ENCODE measurements at regions not wholly inside any gene's neighbourhood (a gene's known extent, or its start where the extent isn't known, plus 50 kb on each side); places are given as distances from the start of the nearest gene placed in this dataset.

- Histone ChIP-seq H2AFZ (ENCODE audit: low read length, unreplicated experiment) (no peak overlapping the region), H3K79me2 (ENCODE audit: control insufficient read depth, insufficient read depth, low read length, unreplicated experiment) (no peaks in the 10 kb centered on the region), H3K4me1 (ENCODE audit: control insufficient read depth, insufficient read depth, low read length, unreplicated experiment) (no peaks in the 10 kb centered on the region), H3K27me3 (ENCODE audit: insufficient read depth, low read length) (no peaks in the 10 kb centered on the region), H3K36me3 (ENCODE audit: insufficient read depth, low read length) (no peaks in the 10 kb centered on the region), H3K4me3 (ENCODE audit: low read depth, low read length) (no peak overlapping the region), H3K27ac (ENCODE audit: low read depth, low read length) (no peak overlapping the region)
Observed at GRCh38 chr7:41603985-41604384, 98.9 kb downstream of the INHBA start.

GRCh38 chr7:41599760-41600159, 103.1 kb downstream of the INHBA start:
- Histone ChIP-seq H3K27me3 (ENCODE audit: insufficient read depth, low read length) (no peaks in the 10 kb centered on the region), H3K36me3 (ENCODE audit: insufficient read depth, low read length) (no peaks in the 10 kb centered on the region; the same call in 1 of the 2 replicates), H3K27ac (ENCODE audit: low read depth, low read length) (no peak overlapping the region), H3K4me3 (ENCODE audit: low read depth, low read length) (no peak overlapping the region), H2AFZ (ENCODE audit: low read length, unreplicated experiment) (no peak overlapping the region), H3K79me2 (ENCODE audit: control insufficient read depth, insufficient read depth, low read length, unreplicated experiment) (no peaks in the 10 kb centered on the region), H3K4me1 (ENCODE audit: control insufficient read depth, insufficient read depth, low read length, unreplicated experiment) (no peaks in the 10 kb centered on the region)

GRCh38 chr7:41592794-41593193, 110.1 kb downstream of the INHBA start:
- Histone ChIP-seq H3K79me2 (ENCODE audit: control insufficient read depth, insufficient read depth, low read length, unreplicated experiment) (no peaks in the 10 kb centered on the region), H2AFZ (ENCODE audit: low read length, unreplicated experiment) (no peak overlapping the region), H3K27me3 (ENCODE audit: insufficient read depth, low read length) (no peaks in the 10 kb centered on the region), H3K36me3 (ENCODE audit: insufficient read depth, low read length) (no peaks in the 10 kb centered on the region; the same call in 1 of the 2 replicates), H3K4me1 (ENCODE audit: control insufficient read depth, insufficient read depth, low read length, unreplicated experiment) (no peaks in the 10 kb centered on the region), H3K27ac (ENCODE audit: low read depth, low read length) (no peak overlapping the region), H3K4me3 (ENCODE audit: low read depth, low read length) (no peak overlapping the region)

- Histone ChIP-seq H2AFZ (ENCODE audit: low read length, unreplicated experiment) (no peak overlapping the region), H3K27me3 (ENCODE audit: insufficient read depth, low read length) (no peaks in the 10 kb centered on the region), H3K4me3 (ENCODE audit: low read depth, low read length) (no peak overlapping the region), H3K27ac (ENCODE audit: low read depth, low read length) (no peak overlapping the region), H3K79me2 (ENCODE audit: control insufficient read depth, insufficient read depth, low read length, unreplicated experiment) (no peaks in the 10 kb centered on the region), H3K36me3 (ENCODE audit: insufficient read depth, low read length) (no peaks in the 10 kb centered on the region; the same call in 1 of the 2 replicates), H3K4me1 (ENCODE audit: control insufficient read depth, insufficient read depth, low read length, unreplicated experiment) (no peaks in the 10 kb centered on the region)
Observed at GRCh38 chr7:41592236-41592635, 110.7 kb downstream of the INHBA start.

GRCh38 chr7:41590986-41591385, 111.9 kb downstream of the INHBA start:
- Histone ChIP-seq H3K4me3 (ENCODE audit: low read depth, low read length) (no peak overlapping the region), H3K79me2 (ENCODE audit: control insufficient read depth, insufficient read depth, low read length, unreplicated experiment) (no peaks in the 10 kb centered on the region), H3K4me1 (ENCODE audit: control insufficient read depth, insufficient read depth, low read length, unreplicated experiment) (no peaks in the 10 kb centered on the region), H3K27ac (ENCODE audit: low read depth, low read length) (no peak overlapping the region), H2AFZ (ENCODE audit: low read length, unreplicated experiment) (no peak overlapping the region), H3K36me3 (ENCODE audit: insufficient read depth, low read length) (no peaks in the 10 kb centered on the region), H3K27me3 (ENCODE audit: insufficient read depth, low read length) (no peaks in the 10 kb centered on the region)

- no peaks in the 10 kb centered on the region for H3K79me2 ChIP-seq (ENCODE audit: control insufficient read depth, insufficient read depth, low read length, unreplicated experiment)
- H3K4me1 ChIP-seq (ENCODE audit: control insufficient read depth, insufficient read depth, low read length, unreplicated experiment) = no peaks in the 10 kb centered on the region
- H2AFZ ChIP-seq (ENCODE audit: low read length, unreplicated experiment) = no peak overlapping the region
Observed at GRCh38 chr7:41588341-41588740, 114.5 kb downstream of the INHBA start.

GRCh38 chr7:41586931-41587640, 115.8 kb downstream of the INHBA start:
- no peaks in the 10 kb centered on the region for H3K4me1 ChIP-seq (ENCODE audit: control insufficient read depth, insufficient read depth, low read length, unreplicated experiment)

More at GRCh38 chr7:41588341-41588740, 114.5 kb downstream of the INHBA start:
- no peak overlapping the region for H3K4me3 ChIP-seq (ENCODE audit: low read depth, low read length)
- H3K27ac ChIP-seq (ENCODE audit: low read depth, low read length) = no peak overlapping the region
- no peaks in the 10 kb centered on the region for H3K27me3 ChIP-seq (ENCODE audit: insufficient read depth, low read length)
- H3K36me3 ChIP-seq (ENCODE audit: insufficient read depth, low read length) = no peaks in the 10 kb centered on the region

GRCh38 chr7:41584746-41585145, 118.1 kb downstream of the INHBA start:
- no peak overlapping the region for H3K27ac ChIP-seq (ENCODE audit: low read depth, low read length)
- H3K4me3 ChIP-seq (ENCODE audit: low read depth, low read length) = no peak overlapping the region
- peaks cover 15% of the 10 kb centered on the region for H3K4me1 ChIP-seq (ENCODE audit: control insufficient read depth, insufficient read depth, low read length, unreplicated experiment)
- no peaks in the 10 kb centered on the region for H3K36me3 ChIP-seq (ENCODE audit: insufficient read depth, low read length)
- H3K79me2 ChIP-seq (ENCODE audit: control insufficient read depth, insufficient read depth, low read length, unreplicated experiment) = no peaks in the 10 kb centered on the region
- no peaks in the 10 kb centered on the region for H3K27me3 ChIP-seq (ENCODE audit: insufficient read depth, low read length)
- no peak overlapping the region for H2AFZ ChIP-seq (ENCODE audit: low read length, unreplicated experiment)

More at GRCh38 chr7:41586931-41587640, 115.8 kb downstream of the INHBA start:
- H3K27me3 ChIP-seq (ENCODE audit: insufficient read depth, low read length) = no peaks in the 10 kb centered on the region
- H3K36me3 ChIP-seq (ENCODE audit: insufficient read depth, low read length) = no peaks in the 10 kb centered on the region
- no peaks in the 10 kb centered on the region for H3K79me2 ChIP-seq (ENCODE audit: control insufficient read depth, insufficient read depth, low read length, unreplicated experiment)
- no peak overlapping the region for H3K4me3 ChIP-seq (ENCODE audit: low read depth, low read length)
- no peak overlapping the region for H3K27ac ChIP-seq (ENCODE audit: low read depth, low read length)
- H2AFZ ChIP-seq (ENCODE audit: low read length, unreplicated experiment) = no peak overlapping the region

GRCh38 chr7:41582116-41582515, 120.8 kb downstream of the INHBA start:
- H3K4me3 ChIP-seq (ENCODE audit: low read depth, low read length) = no peak overlapping the region
- no peak overlapping the region for H2AFZ ChIP-seq (ENCODE audit: low read length, unreplicated experiment)
- no peaks in the 10 kb centered on the region for H3K79me2 ChIP-seq (ENCODE audit: control insufficient read depth, insufficient read depth, low read length, unreplicated experiment)
- peaks cover 21% of the 10 kb centered on the region for H3K4me1 ChIP-seq (ENCODE audit: control insufficient read depth, insufficient read depth, low read length, unreplicated experiment)
- no peaks in the 10 kb centered on the region for H3K36me3 ChIP-seq (ENCODE audit: insufficient read depth, low read length)
- no peaks in the 10 kb centered on the region for H3K27me3 ChIP-seq (ENCODE audit: insufficient read depth, low read length)
- H3K27ac ChIP-seq (ENCODE audit: low read depth, low read length) = no peak overlapping the region

- H3K79me2 ChIP-seq (ENCODE audit: control insufficient read depth, insufficient read depth, low read length, unreplicated experiment) = no peaks in the 10 kb centered on the region
- peak overlapping the region; percentile 90 for H3K27ac ChIP-seq (ENCODE audit: low read depth, low read length)
- peaks cover 21% of the 10 kb centered on the region for H3K4me1 ChIP-seq (ENCODE audit: control insufficient read depth, insufficient read depth, low read length, unreplicated experiment)
- no peaks in the 10 kb centered on the region for H3K27me3 ChIP-seq (ENCODE audit: insufficient read depth, low read length)
- H3K36me3 ChIP-seq (ENCODE audit: insufficient read depth, low read length) = no peaks in the 10 kb centered on the region
- H2AFZ ChIP-seq (ENCODE audit: low read length, unreplicated experiment) = no peak overlapping the region
- H3K4me3 ChIP-seq (ENCODE audit: low read depth, low read length) = no peak overlapping the region
Observed at GRCh38 chr7:41581041-41581440, 121.8 kb downstream of the INHBA start.
